K562 (cell line): ENCODE measurements at regions not wholly inside any gene's neighbourhood (a gene's known extent, or its start where the extent isn't known, plus 50 kb on each side); places are given as distances from the start of the nearest gene placed in this dataset.

ENCODE experiments used
- RUNX1 ChIP-seq: sonication (generic); IDR thresholded peaks from 2 replicates; pipeline ENCODE4 v1.6.1; 2016; ENCODE audit warnings: antibody characterized with exemption, low read depth
- SAP30 ChIP-seq: fragments of 200-600 bp; sonication (generic); IDR thresholded peaks from 2 replicates; pipeline ENCODE4 v1.6.1; 2012; ENCODE audit warnings: borderline replicate concordance, low read depth, mild to moderate bottlenecking, moderate library complexity, low read length, control low read depth, inconsistent platforms; ENCODE audit not compliant: insufficient read depth, poor library complexity, severe bottlenecking
- XRCC4 ChIP-seq: IDR thresholded peaks from one replicate; pipeline ENCODE4 v1.6.1; 2011; ENCODE audit not compliant: insufficient read depth, insufficient read length; ENCODE audit errors: extremely low read depth
- TF ChIP-seq, protein P1 (sequence below): IDR thresholded peaks from 2 replicates; pipeline ENCODE4 v1.6.1; 2014; ENCODE audit warnings: antibody characterized with exemption
- TF ChIP-seq, protein P2 (sequence below), 3 experiments: IDR thresholded peaks in 2 of 3; conservative IDR thresholded peaks in 1 of 3; 2 replicates each; pipeline ENCODE4 v1.5.1; 2011 to 2012; ENCODE audit warnings: low read length in 3 of 3, mild to moderate bottlenecking in 3 of 3, control low read depth in 2 of 3, improper control_type of control experiment in 1 of 3, inconsistent platforms in 1 of 3, low read depth in 1 of 3, mixed read lengths in 1 of 3, moderate library complexity in 1 of 3; ENCODE audit not compliant: insufficient read depth in 2 of 3

DNA sequence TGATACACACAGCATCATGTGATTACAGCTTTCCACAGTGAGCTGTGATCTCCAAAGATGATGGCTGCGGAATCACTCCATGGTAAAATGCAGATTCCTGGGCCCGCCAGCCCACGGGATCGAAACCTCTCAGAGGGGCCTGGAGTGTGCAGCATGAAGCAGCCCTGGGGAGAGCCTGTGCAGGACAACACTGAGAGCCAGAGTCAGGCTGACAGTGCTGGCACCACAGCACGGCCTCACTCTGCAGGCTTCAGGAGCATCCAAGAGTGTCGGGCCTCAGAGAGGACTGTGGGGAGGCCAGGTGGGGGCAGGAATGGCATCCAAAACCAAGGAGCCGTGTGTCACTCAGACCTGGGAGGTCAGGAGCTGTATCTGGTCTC, 533.4 kb downstream of the TCERG1L start:
- no peak for TF ChIP-seq SAP30
- TF ChIP-seq, protein P1, sequence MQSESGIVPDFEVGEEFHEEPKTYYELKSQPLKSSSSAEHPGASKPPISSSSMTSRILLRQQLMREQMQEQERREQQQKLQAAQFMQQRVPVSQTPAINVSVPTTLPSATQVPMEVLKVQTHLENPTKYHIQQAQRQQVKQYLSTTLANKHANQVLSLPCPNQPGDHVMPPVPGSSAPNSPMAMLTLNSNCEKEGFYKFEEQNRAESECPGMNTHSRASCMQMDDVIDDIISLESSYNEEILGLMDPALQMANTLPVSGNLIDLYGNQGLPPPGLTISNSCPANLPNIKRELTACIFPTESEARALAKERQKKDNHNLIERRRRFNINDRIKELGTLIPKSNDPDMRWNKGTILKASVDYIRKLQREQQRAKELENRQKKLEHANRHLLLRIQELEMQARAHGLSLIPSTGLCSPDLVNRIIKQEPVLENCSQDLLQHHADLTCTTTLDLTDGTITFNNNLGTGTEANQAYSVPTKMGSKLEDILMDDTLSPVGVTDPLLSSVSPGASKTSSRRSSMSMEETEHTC: no peak
- TF ChIP-seq, protein P2, sequence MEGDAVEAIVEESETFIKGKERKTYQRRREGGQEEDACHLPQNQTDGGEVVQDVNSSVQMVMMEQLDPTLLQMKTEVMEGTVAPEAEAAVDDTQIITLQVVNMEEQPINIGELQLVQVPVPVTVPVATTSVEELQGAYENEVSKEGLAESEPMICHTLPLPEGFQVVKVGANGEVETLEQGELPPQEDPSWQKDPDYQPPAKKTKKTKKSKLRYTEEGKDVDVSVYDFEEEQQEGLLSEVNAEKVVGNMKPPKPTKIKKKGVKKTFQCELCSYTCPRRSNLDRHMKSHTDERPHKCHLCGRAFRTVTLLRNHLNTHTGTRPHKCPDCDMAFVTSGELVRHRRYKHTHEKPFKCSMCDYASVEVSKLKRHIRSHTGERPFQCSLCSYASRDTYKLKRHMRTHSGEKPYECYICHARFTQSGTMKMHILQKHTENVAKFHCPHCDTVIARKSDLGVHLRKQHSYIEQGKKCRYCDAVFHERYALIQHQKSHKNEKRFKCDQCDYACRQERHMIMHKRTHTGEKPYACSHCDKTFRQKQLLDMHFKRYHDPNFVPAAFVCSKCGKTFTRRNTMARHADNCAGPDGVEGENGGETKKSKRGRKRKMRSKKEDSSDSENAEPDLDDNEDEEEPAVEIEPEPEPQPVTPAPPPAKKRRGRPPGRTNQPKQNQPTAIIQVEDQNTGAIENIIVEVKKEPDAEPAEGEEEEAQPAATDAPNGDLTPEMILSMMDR (IDR thresholded peaks at IDR 0.05 in 2 of 3, conservative IDR thresholded peaks at IDR 0.05 in 1 of 3; ENCODE audit: insufficient read depth in 2 of 3, low read depth in 1 of 3, low read length in 3 of 3): no peak
- TF ChIP-seq XRCC4: no peak
- no peak for TF ChIP-seq RUNX1
